Kidney epithelial cell (primary cell): ENCODE measurements at regions not wholly inside any gene's neighbourhood (a gene's known extent, or its start where the extent isn't known, plus 50 kb on each side); places are given as distances from the start of the nearest gene placed in this dataset.

Experiments
- DNase-seq: peaks from one replicate; pipeline ENCODE4 v3.0.0-alpha.2; 2010; ENCODE audit warnings: low read depth
- H3K27me3 ChIP-seq: 2 replicates; pipeline ENCODE4 v1.6.0; 2011; ENCODE audit warnings: low read length; ENCODE audit not compliant: control insufficient read depth, insufficient read depth
- H3K36me3 ChIP-seq: 2 replicates; pipeline ENCODE4 v1.5.1; 2011; ENCODE audit warnings: low read length; ENCODE audit not compliant: control insufficient read depth, insufficient read depth
- H3K4me3 ChIP-seq: 2 replicates; pipeline ENCODE4 v1.5.1; 2011; ENCODE audit warnings: low read depth, mild to moderate bottlenecking, control low read depth, low read length
- CTCF ChIP-seq: IDR thresholded peaks from 2 replicates; pipeline ENCODE4 v1.5.1; 2011; ENCODE audit warnings: mild to moderate bottlenecking, moderate library complexity, low read length, control low read depth, inconsistent platforms; ENCODE audit not compliant: insufficient read depth, poor library complexity, severe bottlenecking

- no peak overlapping the region for H3K4me3 ChIP-seq
- DNase-seq: no peak
- H3K27me3 ChIP-seq: no peaks in the 10 kb centered on the region
- H3K36me3 ChIP-seq: no peaks in the 10 kb centered on the region
- no peak for TF ChIP-seq CTCF
Measured at GRCh38 chr11:127993281-127993680, 594.1 kb downstream of the ETS1 start.

- TF ChIP-seq CTCF: no peak
- Histone ChIP-seq H3K4me3 (no peak overlapping the region), H3K27me3 (no peaks in the 10 kb centered on the region), H3K36me3 (no peaks in the 10 kb centered on the region)
- no peak for DNase-seq
Measured at GRCh38 chr11:127986073-127986472, 601.3 kb downstream of the ETS1 start.

- H3K27me3 ChIP-seq: no peaks in the 10 kb centered on the region
Measured at GRCh38 chr11:127972816-127973215, 614.5 kb downstream of the ETS1 start.

GRCh38 chr11:127971448-127971847 lies 615.9 kb downstream of the ETS1 start:
- TF ChIP-seq CTCF: no peak

More at GRCh38 chr11:127972816-127973215, 614.5 kb downstream of the ETS1 start:
- Histone ChIP-seq H3K36me3 (no peaks in the 10 kb centered on the region), H3K4me3 (no peak overlapping the region)
- no peak for DNase-seq
- TF ChIP-seq CTCF: no peak

GRCh38 chr11:127966821-127967220 lies 620.5 kb downstream of the ETS1 start:
- Histone ChIP-seq H3K36me3 (no peaks in the 10 kb centered on the region), H3K27me3 (no peaks in the 10 kb centered on the region), H3K4me3 (no peak overlapping the region)
- no peak for TF ChIP-seq CTCF
- DNase-seq: no peak

More at GRCh38 chr11:127971448-127971847, 615.9 kb downstream of the ETS1 start:
- DNase-seq: no peak
- no peaks in the 10 kb centered on the region for H3K36me3 ChIP-seq
- H3K4me3 ChIP-seq: no peak overlapping the region
- no peaks in the 10 kb centered on the region for H3K27me3 ChIP-seq

- Histone ChIP-seq H3K4me3 (no peak overlapping the region), H3K27me3 (no peaks in the 10 kb centered on the region), H3K36me3 (no peaks in the 10 kb centered on the region)
- DNase-seq: no peak
- TF ChIP-seq CTCF: no peak
Measured at GRCh38 chr11:127965939-127966668, 621.3 kb downstream of the ETS1 start.
